Vagina (tissue), 2 donors: ENCODE measurements at regions not wholly inside any gene's neighbourhood (a gene's known extent, or its start where the extent isn't known, plus 50 kb on each side); places are given as distances from the start of the nearest gene placed in this dataset.

Source experiments
- DNase-seq, 2 donors: peaks; one replicate each; pipeline ENCODE4 v3.0.0-alpha.2; 2017; ENCODE audit errors: extremely low spot score in 2 of 2
- H3K27ac ChIP-seq: fragments of 200-600 bp; sonication (generic); one replicate; pipeline ENCODE4 v1.5.1; 2019
- H3K27me3 ChIP-seq: fragments of 200-600 bp; sonication (generic); one replicate; pipeline ENCODE4 v1.5.1; 2019
- H3K36me3 ChIP-seq, 2 donors: fragments of 200-600 bp; sonication (generic); one replicate each; pipeline ENCODE4 v1.5.1; 2017 to 2019
- H3K4me1 ChIP-seq: fragments of 200-600 bp; sonication (generic); one replicate; pipeline ENCODE4 v1.5.1; 2019
- H3K4me3 ChIP-seq, 2 donors: fragments of 200-600 bp; sonication (generic); 1 replicate in 1 of 2; 2 replicates in 1 of 2; pipeline ENCODE4 v1.5.1; 2016 to 2019
- H3K9me3 ChIP-seq: fragments of 200-600 bp; sonication (generic); one replicate; pipeline ENCODE4 v1.5.1; 2019
- POLR2A ChIP-seq, 2 donors: fragments of 450-650 bp; IDR thresholded peaks; one replicate each; pipeline ENCODE4 v1.6.1; 2017; ENCODE audit warnings: antibody characterized with exemption in 2 of 2, mild to moderate bottlenecking in 2 of 2, moderate library complexity in 2 of 2
- POLR2AphosphoS5 ChIP-seq, 2 donors: sonication (generic); formaldehyde crosslinking; IDR thresholded peaks; one replicate each; pipeline ENCODE4 v1.9.0; 2017; ENCODE audit warnings: antibody characterized with exemption in 2 of 2, mild to moderate bottlenecking in 2 of 2, low read depth in 1 of 2; ENCODE audit not compliant: insufficient read depth in 1 of 2
- intact Hi-C: fragments of 100-400 bp; cut with DNase I; formaldehyde crosslinking; loops from one replicate; pipeline ENCODE4 v1.15.1; 2023
- TF ChIP-seq, protein P1 (sequence below), 3 experiments: fragments of 450-650 bp in 2 of 3; fragments of 200-600 bp in 1 of 3; sonication (generic) in 1 of 3; IDR thresholded peaks; one replicate each; pipeline ENCODE4 v1.5.1; 2017 to 2019; ENCODE audit warnings: antibody characterized with exemption in 3 of 3, mild to moderate bottlenecking in 2 of 3, moderate library complexity in 2 of 3

DNA sequence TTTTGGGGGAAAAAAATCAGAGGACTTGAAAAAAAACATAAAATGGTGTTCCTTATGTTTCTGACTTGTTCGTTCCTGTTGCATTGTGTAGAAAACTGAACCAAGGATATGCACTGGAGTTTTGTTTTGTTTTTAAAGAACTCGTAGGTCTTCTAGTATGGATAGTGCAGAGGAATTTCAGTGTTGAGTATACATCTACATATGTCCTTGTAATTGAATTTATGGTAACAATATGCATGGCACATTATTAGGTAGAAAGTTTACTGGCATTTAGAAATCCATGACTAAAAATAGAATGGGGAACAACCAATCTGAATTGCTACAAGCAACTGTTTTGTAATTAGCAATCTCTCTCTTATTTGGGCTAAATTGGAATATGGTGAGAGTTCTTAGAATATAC, 188.3 kb upstream of the ZRANB2 start:
- Histone ChIP-seq H3K27me3 (no peaks in the 10 kb centered on the region), H3K36me3 (no peaks in the 10 kb centered on the region), H3K4me3 (no peak overlapping the region), H3K9me3 (no peaks in the 10 kb centered on the region), H3K27ac (no peak overlapping the region), H3K4me1 (no peaks in the 10 kb centered on the region)
- intact Hi-C loops, result loop anchor here (5.0 kb wide), 1 partner anchor 1342 kb away; no protein-coding TSS in a partner anchor
- TF ChIP-seq POLR2AphosphoS5 (IDR thresholded peaks at IDR 0.05; ENCODE audit: insufficient read depth in 1 of 2, low read depth in 1 of 2) (no peak), POLR2A (IDR thresholded peaks at IDR 0.05) (no peak)
- TF ChIP-seq, protein P1, sequence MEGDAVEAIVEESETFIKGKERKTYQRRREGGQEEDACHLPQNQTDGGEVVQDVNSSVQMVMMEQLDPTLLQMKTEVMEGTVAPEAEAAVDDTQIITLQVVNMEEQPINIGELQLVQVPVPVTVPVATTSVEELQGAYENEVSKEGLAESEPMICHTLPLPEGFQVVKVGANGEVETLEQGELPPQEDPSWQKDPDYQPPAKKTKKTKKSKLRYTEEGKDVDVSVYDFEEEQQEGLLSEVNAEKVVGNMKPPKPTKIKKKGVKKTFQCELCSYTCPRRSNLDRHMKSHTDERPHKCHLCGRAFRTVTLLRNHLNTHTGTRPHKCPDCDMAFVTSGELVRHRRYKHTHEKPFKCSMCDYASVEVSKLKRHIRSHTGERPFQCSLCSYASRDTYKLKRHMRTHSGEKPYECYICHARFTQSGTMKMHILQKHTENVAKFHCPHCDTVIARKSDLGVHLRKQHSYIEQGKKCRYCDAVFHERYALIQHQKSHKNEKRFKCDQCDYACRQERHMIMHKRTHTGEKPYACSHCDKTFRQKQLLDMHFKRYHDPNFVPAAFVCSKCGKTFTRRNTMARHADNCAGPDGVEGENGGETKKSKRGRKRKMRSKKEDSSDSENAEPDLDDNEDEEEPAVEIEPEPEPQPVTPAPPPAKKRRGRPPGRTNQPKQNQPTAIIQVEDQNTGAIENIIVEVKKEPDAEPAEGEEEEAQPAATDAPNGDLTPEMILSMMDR (IDR thresholded peaks at IDR 0.05), result no peak
- no peak for DNase-seq

DNA sequence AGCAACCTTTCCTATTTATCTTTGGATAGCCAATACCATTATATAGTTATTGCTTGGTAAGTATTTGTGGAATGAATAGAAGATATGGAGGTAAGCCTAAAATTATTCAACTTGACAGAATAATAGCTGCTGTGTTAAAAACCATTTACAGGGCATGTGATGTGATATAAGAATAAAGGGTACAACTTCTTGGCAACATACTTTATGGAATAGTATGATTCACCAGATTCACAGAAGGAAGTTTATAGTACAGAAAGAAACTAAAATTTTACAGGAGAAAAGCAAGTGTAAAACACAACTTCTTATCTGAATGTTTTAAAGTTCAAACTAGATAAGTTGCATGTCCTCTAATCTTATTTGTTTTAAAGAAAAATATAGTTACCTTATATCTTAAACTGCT, 186.4 kb upstream of the ZRANB2 start:
- Histone ChIP-seq H3K4me3 (no peak overlapping the region), H3K36me3 (no peaks in the 10 kb centered on the region), H3K27me3 (no peaks in the 10 kb centered on the region), H3K4me1 (no peaks in the 10 kb centered on the region), H3K27ac (no peak overlapping the region), H3K9me3 (no peaks in the 10 kb centered on the region)
- intact Hi-C loops, result loop anchor here (5.0 kb wide), 1 partner anchor 1340 kb away; no protein-coding TSS in a partner anchor
- DNase-seq, result no peak
- TF ChIP-seq POLR2AphosphoS5 (IDR thresholded peaks at IDR 0.05; ENCODE audit: insufficient read depth in 1 of 2, low read depth in 1 of 2), result no peak
- no peak for TF ChIP-seq POLR2A (IDR thresholded peaks at IDR 0.05)
- TF ChIP-seq, protein P1 (IDR thresholded peaks at IDR 0.05), result no peak

DNA sequence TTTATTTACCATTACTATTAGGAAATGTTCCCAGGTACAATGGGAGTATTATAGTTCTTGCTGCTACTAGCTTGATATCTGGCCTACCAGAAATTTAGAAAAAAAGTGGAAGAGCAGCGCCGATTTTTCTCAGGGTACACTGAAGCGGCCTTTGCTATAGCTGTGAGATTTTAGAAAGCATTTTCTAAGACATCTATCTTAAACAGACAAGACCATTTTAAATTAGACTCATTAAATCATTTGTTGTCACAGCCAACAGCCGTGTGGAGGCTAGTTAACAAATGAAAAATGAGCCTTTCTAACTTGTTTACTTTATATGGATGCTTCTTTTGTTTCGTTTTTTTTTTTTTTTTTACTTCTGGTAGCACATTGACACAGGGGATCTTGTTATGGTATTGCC, 183.2 kb upstream of the ZRANB2 start:
- H3K27ac ChIP-seq, result no peak overlapping the region
- intact Hi-C loops, result no loop called here
- DNase-seq, result no peak
- H3K9me3 ChIP-seq, result no peaks in the 10 kb centered on the region
- TF ChIP-seq POLR2A (IDR thresholded peaks at IDR 0.05), result no peak
- TF ChIP-seq POLR2AphosphoS5 (IDR thresholded peaks at IDR 0.05; ENCODE audit: insufficient read depth in 1 of 2, low read depth in 1 of 2), result no peak
- no peaks in the 10 kb centered on the region for H3K4me1 ChIP-seq
- H3K4me3 ChIP-seq, result no peak overlapping the region
- no peaks in the 10 kb centered on the region for H3K36me3 ChIP-seq
- no peaks in the 10 kb centered on the region for H3K27me3 ChIP-seq

DNA sequence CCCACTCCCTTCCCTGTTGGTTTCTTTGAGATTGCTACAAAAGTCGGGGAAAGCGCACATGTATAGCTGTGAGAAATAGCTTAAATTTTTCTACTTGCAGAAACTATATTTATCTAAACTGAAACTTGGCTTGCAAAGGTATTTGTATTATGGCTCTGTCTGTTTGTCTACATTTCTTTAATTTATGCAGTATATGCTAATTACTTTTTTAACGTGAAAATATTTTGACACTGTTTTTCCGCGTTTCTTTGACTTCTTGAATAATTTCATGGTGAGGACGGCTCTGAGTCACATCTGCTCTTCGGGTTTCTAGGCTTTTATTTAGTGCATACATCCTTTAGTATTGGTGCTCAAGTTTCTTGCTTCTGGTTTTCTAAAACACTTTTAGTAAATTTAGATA, 182.1 kb upstream of the ZRANB2 start:
- intact Hi-C loops, result no loop called here
- Histone ChIP-seq H3K27me3 (no peaks in the 10 kb centered on the region), H3K36me3 (no peaks in the 10 kb centered on the region), H3K4me1 (no peaks in the 10 kb centered on the region), H3K27ac (no peak overlapping the region), H3K9me3 (no peaks in the 10 kb centered on the region), H3K4me3 (no peak overlapping the region)
- TF ChIP-seq POLR2A (IDR thresholded peaks at IDR 0.05) (no peak), POLR2AphosphoS5 (IDR thresholded peaks at IDR 0.05; ENCODE audit: insufficient read depth in 1 of 2, low read depth in 1 of 2) (no peak)
- TF ChIP-seq, protein P1 (IDR thresholded peaks at IDR 0.05), result no peak
- DNase-seq, result no peak

DNA sequence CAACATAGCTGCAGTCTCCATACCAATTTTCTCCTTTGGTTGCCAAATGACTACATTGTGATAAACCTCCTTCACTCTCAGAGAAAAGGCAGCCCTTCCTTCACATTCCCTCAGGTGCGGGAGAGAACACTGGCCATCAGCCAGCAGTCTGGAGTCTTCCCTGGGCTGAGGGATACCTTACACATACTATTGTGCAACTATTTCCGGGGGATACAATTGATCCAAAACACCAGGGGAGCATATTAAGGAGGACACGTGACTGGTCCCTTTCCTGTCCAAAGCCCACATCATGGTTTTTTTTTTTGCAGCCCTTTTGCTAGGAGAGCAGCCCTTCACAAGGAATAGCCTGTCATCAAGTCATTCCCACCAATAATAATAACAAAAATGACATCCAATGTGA, 172.1 kb upstream of the ZRANB2 start:
- DNase-seq, result no peak
- Histone ChIP-seq H3K27ac (no peak overlapping the region), H3K4me3 (no peak overlapping the region), H3K36me3 (no peaks in the 10 kb centered on the region), H3K27me3 (no peaks in the 10 kb centered on the region), H3K9me3 (no peaks in the 10 kb centered on the region), H3K4me1 (no peaks in the 10 kb centered on the region)
- intact Hi-C loops, result no loop called here
- TF ChIP-seq POLR2AphosphoS5 (IDR thresholded peaks at IDR 0.05; ENCODE audit: insufficient read depth in 1 of 2, low read depth in 1 of 2), result no peak
- no peak for TF ChIP-seq POLR2A (IDR thresholded peaks at IDR 0.05)
- TF ChIP-seq, protein P1 (IDR thresholded peaks at IDR 0.05), result no peak
